HG03520 (cell line): ENCODE measurements at regions not wholly inside any gene's neighbourhood (a gene's known extent, or its start where the extent isn't known, plus 50 kb on each side); places are given as distances from the start of the nearest gene placed in this dataset.
A peak's percentile ranks its signal among the peaks of the same experiment; 100 is the strongest.

Experiments used
- ATAC-seq: cut with Tn5 transposase; IDR thresholded peaks from one replicate; pipeline ENCODE4 v1.9.1; 2021; ENCODE audit warnings: mild to moderate bottlenecking, moderate library complexity; ENCODE audit not compliant: unreplicated experiment

DNA sequence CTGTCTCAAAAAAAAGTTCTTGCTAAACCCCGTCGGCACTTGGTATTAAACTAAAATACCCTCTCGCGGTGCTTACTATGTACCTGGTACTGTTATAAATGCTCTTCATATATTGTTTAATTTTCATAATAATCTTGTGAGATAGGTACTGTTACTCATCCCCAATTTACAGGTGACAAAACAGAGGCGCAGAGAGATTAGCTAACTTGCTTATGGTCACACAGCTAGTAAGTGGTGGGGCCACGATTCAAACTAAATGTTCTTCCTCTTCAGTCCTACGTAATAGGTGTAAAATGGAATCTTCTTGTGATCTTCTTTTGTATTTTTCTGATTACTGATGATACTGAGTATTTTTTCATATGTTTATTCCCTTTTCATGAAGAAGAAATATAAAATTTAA is 51.3 kb downstream of the TET3 start:
- no peak for ATAC-seq

GRCh38 chr2:74036450-74037195 is 51.9 kb downstream of the TET3 start:
- no peak for ATAC-seq

DNA sequence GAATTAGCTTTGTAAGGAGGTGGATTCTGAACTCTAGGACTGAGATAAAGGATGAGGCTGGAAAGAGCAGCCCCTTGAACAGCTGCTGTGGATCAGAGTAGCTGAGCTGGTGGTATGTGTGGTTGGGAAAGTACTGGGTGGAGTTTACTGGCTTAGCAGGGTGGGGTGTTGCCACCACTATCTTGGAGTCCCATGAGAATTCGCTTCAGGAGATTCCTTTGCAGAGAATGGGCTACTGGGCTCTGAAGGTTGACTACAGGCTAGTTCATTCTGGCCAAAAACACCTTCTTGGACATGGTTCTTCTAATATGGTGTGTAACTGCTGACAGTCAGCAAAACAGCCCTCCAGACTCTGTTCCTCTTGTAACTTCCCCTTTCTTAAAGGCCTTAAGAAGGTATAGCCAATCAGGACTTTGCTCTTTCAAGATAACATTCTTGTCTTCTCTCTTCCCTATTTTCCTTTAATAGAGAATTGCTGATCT is 52.7 kb downstream of the TET3 start:
- ATAC-seq = peak; percentile 47

DNA sequence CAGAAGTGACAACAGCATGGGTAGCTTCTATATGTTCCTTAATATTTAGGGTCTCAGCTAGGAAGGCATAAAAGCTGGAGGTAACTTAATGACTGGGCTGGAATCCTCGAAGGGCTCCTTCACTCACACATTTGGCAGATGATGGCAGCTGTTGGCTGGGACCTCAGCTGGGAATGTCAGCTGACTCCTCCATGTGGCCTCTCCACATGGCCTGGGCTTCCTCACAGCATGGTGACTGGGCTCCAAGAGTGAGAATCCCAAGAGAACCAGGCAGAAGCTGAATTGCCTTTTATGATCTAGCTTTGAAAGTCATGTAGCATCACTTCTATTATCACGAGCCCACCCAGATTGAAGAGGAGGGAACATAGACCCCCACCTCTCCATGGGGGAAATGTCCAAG is 54.9 kb downstream of the TET3 start:
- no peak for ATAC-seq

DNA sequence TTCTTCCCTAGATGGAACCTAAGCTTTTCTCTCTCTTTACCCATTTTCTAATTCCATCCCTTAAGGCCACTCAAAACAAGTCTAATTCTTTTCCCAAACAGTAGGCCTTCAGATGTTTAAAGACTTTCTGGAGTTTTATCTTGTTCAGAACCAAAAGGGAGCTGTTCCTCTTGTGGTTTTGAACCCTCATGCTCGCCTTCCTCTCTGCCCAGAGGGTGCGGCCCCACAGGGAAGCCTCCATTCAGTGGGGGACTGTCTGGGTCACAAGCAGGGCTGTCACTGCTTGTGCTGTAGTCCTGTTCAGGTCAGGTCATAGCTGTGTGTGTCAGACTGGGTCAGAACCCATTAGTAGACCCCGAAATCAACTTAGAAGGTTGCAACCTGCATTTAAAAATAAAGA is 56.5 kb downstream of the TET3 start:
- no peak for ATAC-seq

DNA sequence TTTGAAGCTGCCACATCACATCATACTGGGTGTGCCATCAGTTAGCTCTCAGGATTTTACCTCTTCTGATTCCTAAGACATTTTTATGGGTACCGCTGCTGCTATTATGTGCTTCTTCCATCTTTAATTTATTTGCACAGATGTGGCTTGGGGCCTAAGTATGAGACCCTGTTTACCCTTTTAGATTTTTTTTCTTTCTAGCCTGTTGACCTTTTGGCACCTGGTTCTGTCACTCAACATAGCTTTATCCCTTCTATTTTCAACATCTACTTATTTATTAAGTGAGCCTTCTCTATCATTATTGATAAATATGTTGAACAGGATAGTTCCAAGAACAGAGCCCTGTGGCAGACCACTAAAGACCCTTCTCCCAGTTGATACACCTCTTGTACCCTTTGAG is 57.0 kb downstream of the TET3 start:
- ATAC-seq = no peak

- no peak for ATAC-seq
Measured at GRCh38 chr2:74042606-74043005, 57.9 kb downstream of the TET3 start.

DNA sequence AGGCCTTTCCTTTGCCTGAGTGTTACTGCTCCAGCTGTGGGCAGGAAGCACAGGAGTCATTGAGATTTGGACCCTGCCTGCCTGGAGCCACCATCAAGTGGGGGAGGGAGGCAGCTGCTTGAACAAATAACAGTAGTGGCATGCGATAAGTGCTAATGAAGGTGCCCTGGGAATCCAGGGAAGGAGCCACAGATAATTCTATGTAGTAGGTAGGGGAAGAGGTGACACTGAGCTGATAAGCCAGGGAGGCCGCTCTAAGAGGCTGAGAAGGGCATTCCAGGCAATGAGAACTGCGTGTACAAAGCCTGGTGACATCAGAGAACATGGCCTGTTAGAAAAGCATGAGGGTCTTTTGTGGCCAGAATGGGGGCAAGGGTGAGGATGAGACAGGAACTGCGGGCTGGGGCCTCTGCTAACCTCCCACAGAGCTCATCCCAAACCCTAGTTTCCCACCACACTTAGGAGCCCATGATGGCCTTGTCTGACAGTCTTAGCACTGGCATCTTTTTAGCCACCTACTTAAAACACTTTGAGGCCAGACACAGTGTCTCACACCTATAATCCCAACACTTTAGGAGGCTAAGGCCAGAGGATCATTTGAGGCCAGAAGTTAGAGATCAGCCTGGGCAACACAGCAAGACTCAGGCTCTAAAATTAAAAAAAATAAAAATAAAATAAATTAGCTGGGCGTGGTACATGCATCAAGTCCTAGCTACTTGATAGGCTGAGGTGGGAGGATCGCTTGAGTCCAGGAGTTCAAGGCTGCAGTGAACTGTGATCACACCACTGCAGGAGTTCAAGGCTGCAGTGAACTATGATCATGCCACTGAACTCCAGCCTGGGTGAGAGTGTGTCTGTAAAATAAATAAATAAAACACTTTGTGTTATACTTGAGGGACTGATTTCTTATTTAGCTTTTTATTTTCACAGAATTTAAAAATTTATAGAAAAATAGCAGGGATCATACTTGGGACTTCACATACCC is 58.9 kb downstream of the TET3 start:
- no peak for ATAC-seq

DNA sequence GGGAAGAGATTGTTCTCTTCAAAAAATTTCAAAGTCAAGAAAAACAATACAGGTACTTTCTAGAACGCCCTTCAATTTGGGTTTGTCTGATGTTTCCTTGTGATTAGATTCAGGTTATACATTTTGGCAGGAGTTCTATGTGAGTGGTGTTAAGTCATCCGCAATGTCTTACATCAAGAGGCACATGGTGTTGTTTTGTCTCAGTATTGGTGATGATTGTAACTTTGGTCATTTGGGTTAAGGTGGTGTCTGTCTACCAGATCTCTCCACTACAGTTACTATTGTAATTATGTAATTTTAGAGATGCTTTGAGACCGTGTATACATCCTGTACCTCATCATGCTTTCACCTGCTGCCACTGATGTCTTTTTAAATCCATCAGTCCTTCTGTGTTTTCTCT is 60.3 kb downstream of the TET3 start:
- ATAC-seq = no peak

DNA sequence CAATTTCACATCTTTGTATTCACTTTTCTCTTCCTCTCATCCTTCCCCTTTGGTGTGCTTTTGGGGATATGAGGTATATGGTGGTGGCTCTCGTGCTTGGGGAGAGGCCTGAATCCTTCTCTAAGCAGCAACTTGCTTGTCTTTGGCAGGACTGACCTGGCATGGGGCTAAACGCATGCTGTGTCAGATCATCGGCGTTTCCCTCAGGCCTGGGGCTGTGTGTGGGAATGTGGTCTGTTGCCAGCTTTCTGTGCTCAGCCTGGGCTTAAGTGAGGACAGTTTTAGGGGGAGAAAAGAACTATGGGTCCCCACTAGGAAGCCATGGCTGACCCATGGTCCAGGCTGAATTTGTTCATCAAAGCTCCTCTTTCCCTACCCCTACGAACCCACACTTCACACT is 60.7 kb downstream of the TET3 start:
- ATAC-seq = no peak

DNA sequence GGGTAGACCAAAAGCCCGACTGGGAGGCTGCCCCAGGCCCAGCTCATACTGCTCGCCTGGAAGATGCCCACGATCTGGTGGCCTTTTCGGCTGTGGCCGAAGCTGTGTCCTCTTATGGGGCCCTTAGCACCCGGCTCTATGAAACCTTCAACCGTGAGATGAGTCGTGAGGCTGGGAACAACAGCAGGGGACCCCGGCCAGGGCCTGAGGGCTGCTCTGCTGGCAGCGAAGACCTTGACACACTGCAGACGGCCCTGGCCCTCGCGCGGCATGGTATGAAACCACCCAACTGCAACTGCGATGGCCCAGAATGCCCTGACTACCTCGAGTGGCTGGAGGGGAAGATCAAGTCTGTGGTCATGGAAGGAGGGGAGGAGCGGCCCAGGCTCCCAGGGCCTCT is 61.7 kb downstream of the TET3 start:
- no peak for ATAC-seq

DNA sequence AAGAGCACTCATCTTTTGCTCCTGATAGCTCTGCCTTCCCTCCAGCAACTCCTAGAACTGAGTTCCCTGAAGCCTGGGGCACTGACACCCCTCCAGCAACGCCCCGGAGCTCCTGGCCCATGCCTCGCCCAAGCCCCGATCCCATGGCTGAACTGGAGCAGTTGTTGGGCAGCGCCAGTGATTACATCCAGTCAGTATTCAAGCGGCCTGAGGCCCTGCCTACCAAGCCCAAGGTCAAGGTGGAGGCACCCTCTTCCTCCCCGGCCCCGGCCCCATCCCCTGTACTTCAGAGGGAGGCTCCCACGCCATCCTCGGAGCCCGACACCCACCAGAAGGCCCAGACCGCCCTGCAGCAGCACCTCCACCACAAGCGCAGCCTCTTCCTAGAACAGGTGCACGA is 62.4 kb downstream of the TET3 start:
- no peak for ATAC-seq

- ATAC-seq = no peak
Measured at GRCh38 chr2:74048147-74048546, 63.4 kb downstream of the TET3 start.

DNA sequence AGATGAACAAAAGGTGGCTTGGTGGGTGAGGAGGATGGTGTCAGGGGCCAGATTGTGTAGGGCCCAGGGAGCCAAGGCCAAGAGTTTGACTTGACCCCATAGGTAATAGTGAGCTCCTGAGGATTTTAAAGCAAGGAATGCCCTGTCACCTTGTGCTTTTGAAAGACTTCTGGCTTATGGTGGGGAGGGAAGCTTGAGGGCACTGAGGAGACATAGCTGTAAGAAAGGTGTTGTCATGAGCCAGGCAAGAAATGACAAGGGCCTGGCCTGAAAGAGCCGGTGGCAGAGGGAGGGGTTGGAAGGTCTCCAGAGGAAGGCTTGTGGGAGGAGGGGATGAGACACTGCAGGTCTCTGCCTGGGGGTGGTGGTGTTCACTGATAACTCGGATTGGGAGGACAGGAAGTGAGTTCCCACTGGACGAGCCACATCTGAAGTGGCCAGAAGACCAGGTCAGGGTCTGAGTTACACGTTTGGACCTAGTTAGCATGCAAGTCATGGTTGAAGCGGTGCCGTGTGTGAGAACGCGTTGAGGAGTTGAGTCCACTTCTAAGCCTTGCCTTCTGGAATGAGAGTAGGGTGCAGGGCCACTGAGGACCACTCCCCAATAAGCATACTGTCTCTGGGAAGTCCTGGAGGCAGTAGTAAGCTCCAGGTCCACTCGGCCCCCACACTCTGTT is 64.3 kb downstream of the TET3 start:
- ATAC-seq = no peak

DNA sequence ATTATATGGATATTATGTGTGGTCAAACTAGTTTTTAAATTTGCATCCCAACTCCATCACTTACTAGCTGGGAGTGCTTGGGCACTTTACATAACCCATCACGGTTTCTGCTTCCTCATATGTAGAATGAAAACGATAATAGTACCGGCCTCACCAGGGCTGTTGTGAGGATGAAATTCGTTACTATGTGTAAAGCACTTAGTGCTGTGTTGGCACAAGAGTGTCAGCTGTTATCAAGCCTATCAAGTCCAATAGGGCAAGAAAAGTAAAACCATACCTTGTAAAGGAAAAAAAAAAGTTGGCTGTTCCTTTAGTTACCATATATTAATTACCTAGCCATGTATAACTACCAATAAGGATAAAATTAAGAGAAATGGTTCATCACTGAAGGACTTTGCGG is 65.4 kb downstream of the TET3 start:
- no peak for ATAC-seq

DNA sequence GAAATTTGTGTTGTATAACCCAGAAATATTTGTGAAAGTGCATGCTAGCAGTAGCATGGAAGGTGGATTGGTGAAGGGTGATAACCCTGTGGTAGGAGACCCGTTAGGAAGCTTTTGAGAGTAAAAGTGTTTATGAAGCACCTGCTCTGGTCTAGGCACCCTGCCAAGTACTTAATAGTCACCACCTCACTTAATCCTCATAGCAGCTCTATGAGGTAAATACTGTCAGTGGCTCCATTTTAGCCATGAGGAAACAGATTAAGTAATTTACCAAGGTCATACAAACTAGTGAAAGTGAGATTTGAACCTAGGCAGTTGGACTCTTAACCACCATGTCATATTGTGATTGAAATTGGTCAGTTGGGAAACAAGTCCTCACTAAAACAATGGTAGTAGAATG is 66.8 kb downstream of the TET3 start:
- ATAC-seq = no peak

GRCh38 chr2:74052732-74053710 is 68.3 kb downstream of the TET3 start:
- no peak for ATAC-seq

DNA sequence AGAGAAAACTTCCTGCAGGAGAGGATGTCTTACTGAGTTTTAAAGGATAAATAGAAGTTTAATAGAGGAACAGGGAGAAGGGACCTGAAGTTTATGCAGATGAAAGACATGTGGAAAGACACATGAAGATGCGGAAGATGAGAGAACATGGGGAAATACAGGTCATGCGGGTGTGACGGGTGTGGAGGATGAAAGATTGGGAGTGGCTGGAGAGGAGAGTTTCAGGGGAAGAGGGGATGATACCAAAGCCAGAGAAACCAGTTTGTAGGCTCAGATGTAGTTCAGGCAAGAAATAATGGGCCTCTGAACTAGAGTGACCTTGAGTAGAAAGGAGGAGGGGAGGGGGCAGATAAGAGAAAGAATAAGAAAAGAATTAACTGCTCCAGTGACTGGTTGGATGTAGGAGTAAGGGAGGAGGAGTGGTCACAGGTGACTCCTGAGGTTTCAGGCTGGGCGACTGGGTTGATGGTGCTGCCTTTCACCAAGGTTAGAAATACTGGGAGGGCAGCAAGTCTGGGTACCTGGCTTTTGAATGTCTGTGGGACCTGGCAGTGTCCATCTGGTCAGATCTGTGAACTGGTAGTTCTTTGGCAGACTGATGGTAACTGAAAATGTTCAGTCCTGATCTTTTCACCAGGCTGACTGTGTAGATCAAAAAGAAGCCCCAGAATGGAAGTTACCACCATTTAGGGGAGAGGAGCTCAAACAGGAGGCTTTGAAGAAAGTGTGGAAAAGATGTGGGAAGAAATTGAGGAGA is 69.4 kb downstream of the TET3 start:
- no peak for ATAC-seq

DNA sequence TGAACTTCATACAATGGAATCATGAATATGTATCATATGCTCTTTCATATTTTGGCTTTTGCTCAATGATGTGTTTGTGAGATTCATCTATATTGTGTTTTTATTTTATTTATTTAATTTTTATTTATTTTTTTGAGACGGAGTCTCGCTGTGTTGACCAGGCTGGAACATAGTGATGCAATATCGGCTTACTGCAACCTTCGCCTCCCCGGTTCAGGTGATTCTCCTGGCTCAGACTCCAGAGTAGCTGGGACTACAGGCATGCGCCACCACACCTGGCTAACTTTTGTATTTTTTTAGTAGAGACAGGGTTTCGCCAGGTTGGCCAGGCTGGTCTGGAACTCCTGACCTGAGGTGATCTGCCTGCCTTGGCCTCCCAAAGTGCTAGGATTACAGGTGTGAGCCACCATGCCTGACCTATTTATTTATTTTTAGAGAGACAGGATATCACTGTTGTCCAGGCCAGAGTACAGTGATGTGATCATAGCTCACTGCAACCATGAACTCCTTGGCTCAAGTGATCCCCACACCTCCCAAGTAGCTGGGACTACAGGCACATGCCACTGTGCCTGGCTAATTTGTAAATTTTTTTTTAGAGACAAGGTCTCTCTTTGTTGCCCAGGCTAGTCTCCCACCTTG is 74.5 kb downstream of the TET3 start:
- ATAC-seq = no peak
